CD14-positive monocyte (primary cell): ENCODE measurements at regions not wholly inside any gene's neighbourhood (a gene's known extent, or its start where the extent isn't known, plus 50 kb on each side); places are given as distances from the start of the nearest gene placed in this dataset.

Experiments
- DNase-seq, 3 donors: peaks; one replicate each; pipeline ENCODE4 v3.0.0-alpha.2; 2011 to 2022
- H2AFZ ChIP-seq: 2 replicates; pipeline ENCODE4 v1.6.0; 2012; ENCODE audit warnings: mild to moderate bottlenecking, low read depth, low read length, inconsistent platforms; ENCODE audit not compliant: insufficient read depth, poor library complexity, severe bottlenecking
- H3K27ac ChIP-seq, 2 donors: 1 replicate in 1 of 2; 2 replicates in 1 of 2; pipeline ENCODE4 v1.5.1; 2012 to 2013; ENCODE audit warnings: low read length in 2 of 2, control low read depth in 1 of 2, inconsistent platforms in 1 of 2, low read depth in 1 of 2, mild to moderate bottlenecking in 1 of 2
- H3K27me3 ChIP-seq, 2 donors: one replicate each; pipeline versions ENCODE4 v1.6.0 to v1.6.1; 2011 to 2013; ENCODE audit warnings: low read length in 2 of 2; ENCODE audit not compliant: control insufficient read depth in 2 of 2, insufficient read depth in 2 of 2
- H3K36me3 ChIP-seq, 2 donors: replicated peaks in 1 of 2; 1 replicate in 1 of 2; 2 replicates in 1 of 2; pipeline versions ENCODE4 v1.5.1 to v1.6.1; 2012 to 2013; ENCODE audit warnings: low read length in 2 of 2, control low read depth in 1 of 2, inconsistent platforms in 1 of 2, mild to moderate bottlenecking in 1 of 2; ENCODE audit not compliant: insufficient read depth in 2 of 2, control insufficient read depth in 1 of 2
- H3K4me1 ChIP-seq, 2 donors: 1 replicate in 1 of 2; 2 replicates in 1 of 2; pipeline versions ENCODE4 v1.5.1 to v1.6.1; 2012 to 2013; ENCODE audit warnings: low read length in 2 of 2, control low read depth in 1 of 2, inconsistent platforms in 1 of 2, mild to moderate bottlenecking in 1 of 2, moderate library complexity in 1 of 2; ENCODE audit not compliant: insufficient read depth in 2 of 2, control insufficient read depth in 1 of 2
- H3K4me2 ChIP-seq: replicated peaks from 2 replicates; pipeline ENCODE3; 2012; ENCODE audit warnings: low read length, moderate library complexity, mild to moderate bottlenecking; ENCODE audit not compliant: poor library complexity, severe bottlenecking; ENCODE audit errors: extremely low read depth
- H3K4me3 ChIP-seq, 3 experiments: fragments of 200-600 bp in 1 of 3; sonication (generic) in 1 of 3; replicated peaks in 1 of 3; 1 replicate in 2 of 3; 2 replicates in 1 of 3; pipeline ENCODE4 v1.5.1; 2011 to 2013; ENCODE audit warnings: low read length in 3 of 3, mild to moderate bottlenecking in 3 of 3, control low read depth in 2 of 3, low read depth in 2 of 3, inconsistent platforms in 1 of 3, moderate library complexity in 1 of 3
- H3K79me2 ChIP-seq: 2 replicates; pipeline ENCODE4 v1.6.0; 2012; ENCODE audit warnings: mild to moderate bottlenecking, control low read depth, inconsistent platforms, low read length, moderate library complexity; ENCODE audit not compliant: insufficient read depth
- H3K9ac ChIP-seq: 2 replicates; pipeline ENCODE4 v1.6.0; 2017; ENCODE audit warnings: low read length, mild to moderate bottlenecking; ENCODE audit not compliant: insufficient read depth, poor library complexity, severe bottlenecking
- H3K9me3 ChIP-seq, 2 donors: replicated peaks in 1 of 2; 1 replicate in 1 of 2; 2 replicates in 1 of 2; pipeline versions ENCODE4 v1.5.1 to v1.6.1; 2012 to 2013; ENCODE audit warnings: low read length in 2 of 2, control low read depth in 1 of 2; ENCODE audit not compliant: control insufficient read depth in 1 of 2, insufficient read depth in 1 of 2
- H4K20me1 ChIP-seq: 2 replicates; pipeline ENCODE4 v1.6.0; 2012; ENCODE audit warnings: mild to moderate bottlenecking, low read length, control low read depth, moderate library complexity; ENCODE audit not compliant: insufficient read depth
- H3K27ac Mint-ChIP-seq, 7 donors: one replicate each; pipeline ENCODE4 v1.8.0; 2020; ENCODE audit warnings: mild to moderate bottlenecking in 7 of 7, mixed read lengths in 7 of 7, moderate library complexity in 6 of 7, inconsistent platforms in 2 of 7
- H3K27me3 Mint-ChIP-seq, 3 donors: one replicate each; pipeline ENCODE4 v1.8.0; 2021 to 2022; ENCODE audit warnings: low read depth in 3 of 3, mild to moderate bottlenecking in 3 of 3, mixed read lengths in 3 of 3, moderate library complexity in 3 of 3, inconsistent platforms in 1 of 3
- H3K36me3 Mint-ChIP-seq, 2 donors: one replicate each; pipeline ENCODE4 v1.8.0; 2020; ENCODE audit warnings: mixed read lengths in 2 of 2, inconsistent platforms in 1 of 2, mild to moderate bottlenecking in 1 of 2
- H3K4me1 Mint-ChIP-seq: one replicate; pipeline ENCODE4 v1.8.0; 2020; ENCODE audit warnings: mild to moderate bottlenecking, mixed read lengths
- H3K4me3 Mint-ChIP-seq, 2 donors: one replicate each; pipeline ENCODE4 v1.8.0; 2020; ENCODE audit warnings: mild to moderate bottlenecking in 2 of 2, mixed read lengths in 2 of 2, moderate library complexity in 1 of 2
- H3K9me3 Mint-ChIP-seq, 7 donors: one replicate each; pipeline ENCODE4 v1.8.0; 2020 to 2022; ENCODE audit warnings: mixed read lengths in 7 of 7, mild to moderate bottlenecking in 6 of 7, moderate library complexity in 6 of 7, inconsistent platforms in 2 of 7
- CTCF ChIP-seq: fragments of 200-600 bp; IDR thresholded peaks from one replicate; pipeline ENCODE4 v1.8.0; 2022; ENCODE audit warnings: antibody characterized with exemption, mild to moderate bottlenecking
- WGBS: methylation state at CpG from one replicate; pipeline ENCODE4 v1.1.5; 2013; ENCODE audit warnings: missing lambda C conversion rate; ENCODE audit not compliant: insufficient coverage; 5-methylcytosine and 5-hydroxymethylcytosine counted together
- intact Hi-C, 2 donors: fragments of 100-400 bp; cut with micrococcal nuclease; formaldehyde crosslinking; loops; one replicate each; pipeline versions ENCODE4 v1.15.0 to v1.15.1; 2023

- no peak overlapping the region for H3K9ac ChIP-seq
- no peak overlapping the region for H3K27ac Mint-ChIP-seq
- H3K4me1 Mint-ChIP-seq, result no peaks in the 10 kb centered on the region
- no peaks in the 10 kb centered on the region for H3K79me2 ChIP-seq
- H3K4me3 Mint-ChIP-seq, result no peak overlapping the region
- H3K27ac ChIP-seq, result no peak overlapping the region
- H2AFZ ChIP-seq, result no peak overlapping the region
- H3K27me3 ChIP-seq, result no peaks in the 10 kb centered on the region
- H3K27me3 Mint-ChIP-seq, result no peaks in the 10 kb centered on the region
- peaks cover 0 to 11% (median 5%) of the 10 kb centered on the region in 7 donors for H3K9me3 Mint-ChIP-seq
- H4K20me1 ChIP-seq, result no peaks in the 10 kb centered on the region
- H3K36me3 ChIP-seq, result no peaks in the 10 kb centered on the region
- peaks cover 0 to 4% of the 10 kb centered on the region in 2 donors for H3K9me3 ChIP-seq
- no peak overlapping the region for H3K4me3 ChIP-seq
- DNase-seq, result no peak
- intact Hi-C loops, result no loop called here
- TF ChIP-seq CTCF, result no peak
- no peaks in the 10 kb centered on the region for H3K36me3 Mint-ChIP-seq
- no peak overlapping the region for H3K4me2 ChIP-seq
- no peaks in the 10 kb centered on the region for H3K4me1 ChIP-seq
These were observed 798.9 kb downstream of the KCNA4 start for GRCh38 chr11:29217901-29218300.

GRCh38 chr11:29214833-29215232 lies 802.0 kb downstream of the KCNA4 start:
- no peaks in the 10 kb centered on the region for H3K36me3 ChIP-seq
- H4K20me1 ChIP-seq, result no peaks in the 10 kb centered on the region
- H3K27ac ChIP-seq, result no peak overlapping the region
- Mint-ChIP-seq H3K36me3 (no peaks in the 10 kb centered on the region), H3K4me3 (no peak overlapping the region), H3K27ac (no peak overlapping the region), H3K27me3 (no peaks in the 10 kb centered on the region), H3K4me1 (no peaks in the 10 kb centered on the region), H3K9me3 (peaks cover 0 to 8% (median 3%) of the 10 kb centered on the region in 7 donors)
- H2AFZ ChIP-seq, result no peak overlapping the region
- H3K4me1 ChIP-seq, result no peaks in the 10 kb centered on the region
- no peak overlapping the region for H3K9ac ChIP-seq
- H3K4me3 ChIP-seq, result no peak overlapping the region
- H3K79me2 ChIP-seq, result no peaks in the 10 kb centered on the region
- no peaks in the 10 kb centered on the region for H3K27me3 ChIP-seq
- TF ChIP-seq CTCF, result no peak
- intact Hi-C loops, result no loop called here
- 77% methylated on average over 2 of the region's 4 CpGs for WGBS
- peaks cover 0 to 4% of the 10 kb centered on the region in 2 donors for H3K9me3 ChIP-seq
- no peak overlapping the region for H3K4me2 ChIP-seq
- no peak for DNase-seq
